GM12878 (cell line): ENCODE measurements at regions not wholly inside any gene's neighbourhood (a gene's known extent, or its start where the extent isn't known, plus 50 kb on each side); places are given as distances from the start of the nearest gene placed in this dataset.

Experiments
- ATAC-seq: fragments of 200-7000 bp; cut with Tn5 transposase; 3 replicates; pipeline ENCODE4 v1.9.1; 2020; ENCODE audit warnings: mild to moderate bottlenecking, moderate library complexity
- BruUV-seq: library from RNA; stranded (reverse); fragments of 400-500 nt; replicated peaks from 2 replicates; lab custom pipeline; 2021; lab: Mats Ljungman, UMichigan
- CTCF ChIA-PET: fragments of 300-600 bp; sonication (Branson Sonifier 250); formaldehyde crosslinking; extraction: SDS; loops from one replicate; lab custom pipeline; 2021; ENCODE audit warnings: inconsistent platforms; lab: Yijun Ruan, JAX
- POLR2A ChIA-PET: fragments of 350-600 bp; formaldehyde crosslinking; extraction: SDS; loops from one replicate; lab custom pipeline; 2021; ENCODE audit warnings: inconsistent platforms; lab: Charles Lee
- RAD21 ChIA-PET: fragments of 300-600 bp; sonication (Branson Sonifier 250); formaldehyde crosslinking; loops from one replicate; lab custom pipeline; 2023; ENCODE audit warnings: antibody characterized with exemption; ENCODE audit not compliant: unreplicated experiment; lab: Charles Lee
- SMC1A ChIA-PET: fragments of 300-600 bp; sonication (Branson Sonifier 250); formaldehyde crosslinking; loops from one replicate; lab custom pipeline; 2023; ENCODE audit not compliant: unreplicated experiment, uncharacterized antibody; lab: Charles Lee
- DNase-seq: peaks from one replicate; pipeline ENCODE4 v3.0.0-alpha.2; 2011; ENCODE audit warnings: low read depth, low spot score
- FAIRE-seq: peaks from 3 replicates; lab custom pipeline; 2011; peaks lifted over from hg19 to GRCh38; lab: Jason Lieb, UNC
- H2AFZ ChIP-seq: 2 replicates; pipeline ENCODE4 v1.6.0; 2011; ENCODE audit warnings: low read depth, low read length, control low read depth; ENCODE audit not compliant: control insufficient read depth
- H3K27ac ChIP-seq: 2 replicates; pipeline ENCODE4 v1.5.1; 2011; ENCODE audit warnings: control low read depth; ENCODE audit not compliant: control insufficient read depth, insufficient read depth
- H3K27me3 ChIP-seq, 2 experiments: replicated peaks in 1 of 2; 2 replicates each; pipeline versions ENCODE4 v1.6.0 to v1.6.1; 2011; ENCODE audit warnings: low read length in 1 of 2; ENCODE audit not compliant: control insufficient read depth in 2 of 2, insufficient read depth in 2 of 2
- H3K36me3 ChIP-seq, 2 experiments: 2 replicates each; pipeline ENCODE4 v1.5.1; 2011; ENCODE audit warnings: low read length in 1 of 2; ENCODE audit not compliant: control insufficient read depth in 2 of 2, insufficient read depth in 2 of 2
- H3K4me1 ChIP-seq: 2 replicates; pipeline ENCODE4 v1.6.1; 2011; ENCODE audit warnings: mild to moderate bottlenecking, low read length, moderate library complexity, mixed read lengths; ENCODE audit not compliant: control insufficient read depth, insufficient read depth
- H3K4me2 ChIP-seq: 2 replicates; pipeline ENCODE4 v1.6.0; 2011; ENCODE audit warnings: control low read depth; ENCODE audit not compliant: control insufficient read depth, insufficient read depth
- H3K4me3 ChIP-seq: fragments of 200-600 bp; sonication (generic); 2 replicates; pipeline ENCODE4 v1.5.1; 2016
- H3K79me2 ChIP-seq: 2 replicates; pipeline ENCODE4 v1.6.0; 2011; ENCODE audit warnings: low read length; ENCODE audit not compliant: control insufficient read depth, insufficient read depth
- H3K9ac ChIP-seq: 2 replicates; pipeline ENCODE4 v1.8.0; 2011; ENCODE audit warnings: low read length, control low read depth, mixed read lengths; ENCODE audit not compliant: control insufficient read depth, insufficient read depth
- H3K9me3 ChIP-seq: replicated peaks from 3 replicates; pipeline ENCODE4 v1.5.1; 2011; ENCODE audit warnings: mild to moderate bottlenecking, low read length; ENCODE audit not compliant: control insufficient read depth, insufficient read depth
- H4K20me1 ChIP-seq: 2 replicates; pipeline ENCODE4 v1.6.0; 2011; ENCODE audit not compliant: control insufficient read depth, insufficient read depth
- ATF7 ChIP-seq: fragments of 450-650 bp; IDR thresholded peaks from 2 replicates; pipeline ENCODE4 v1.6.1; 2016; ENCODE audit warnings: low read depth, mild to moderate bottlenecking
- BHLHE40 ChIP-seq, 2 experiments: fragments of 450-650 bp in 1 of 2; IDR thresholded peaks; 2 replicates each; pipeline ENCODE4 v1.6.1; 2011 to 2017; ENCODE audit warnings: low read depth in 2 of 2, borderline replicate concordance in 1 of 2, improper control_type of control experiment in 1 of 2, low read length in 1 of 2, mild to moderate bottlenecking in 1 of 2
- CHD2 ChIP-seq: IDR thresholded peaks from 2 replicates; pipeline ENCODE4 v1.6.1; 2011; ENCODE audit warnings: low read depth, low read length, improper control_type of control experiment, borderline replicate concordance
- FOS ChIP-seq: IDR thresholded peaks from 3 replicates; pipeline ENCODE4 v1.6.1; 2011; ENCODE audit warnings: borderline replicate concordance; ENCODE audit not compliant: insufficient read length; ENCODE audit errors: extremely low read depth
- IKZF2 ChIP-seq, 2 experiments: fragments of 450-650 bp; IDR thresholded peaks; 2 replicates each; pipeline ENCODE4 v1.6.1; 2017; ENCODE audit warnings: mild to moderate bottlenecking in 2 of 2, moderate library complexity in 2 of 2
- KAT2A ChIP-seq: conservative IDR thresholded peaks from 2 replicates; pipeline ENCODE4 v1.6.1; 2011; ENCODE audit warnings: low read depth, low read length; ENCODE audit not compliant: control insufficient read depth
- MAX ChIP-seq: IDR thresholded peaks from 2 replicates; pipeline ENCODE4 v1.6.1; 2012; ENCODE audit warnings: low read depth, low read length, improper control_type of control experiment
- NFXL1 ChIP-seq: fragments of 450-650 bp; IDR thresholded peaks from 2 replicates; pipeline ENCODE4 v1.6.1; 2017; ENCODE audit warnings: antibody characterized with exemption, mild to moderate bottlenecking, borderline replicate concordance
- NR2C2 ChIP-seq: IDR thresholded peaks from 2 replicates; pipeline ENCODE4 v1.6.1; 2011; ENCODE audit warnings: borderline replicate concordance, low read depth; ENCODE audit not compliant: control insufficient read depth, insufficient read length
- PBX3 ChIP-seq: IDR thresholded peaks from 2 replicates; pipeline ENCODE4 v1.6.1; 2011; ENCODE audit warnings: mild to moderate bottlenecking, low read depth, low read length, moderate library complexity; ENCODE audit not compliant: insufficient replicate concordance
- ZBTB33 ChIP-seq: fragments of 450-650 bp; IDR thresholded peaks from 2 replicates; pipeline ENCODE4 v1.6.1; 2017; ENCODE audit warnings: mild to moderate bottlenecking
- WGBS: methylation state at CpG from one replicate; pipeline ENCODE4 v1.1.6; 2016; ENCODE audit warnings: low lambda C conversion rate; ENCODE audit not compliant: insufficient replicate concordance, insufficient coverage; ENCODE audit errors: missing lambda C conversion rate; 5-methylcytosine and 5-hydroxymethylcytosine counted together
- in situ Hi-C: fragments of 300-500 bp; cut with MboI; formaldehyde crosslinking; loops from 9 replicates; pipeline ENCODE4 v1.14.3; 2018; ENCODE audit warnings: mixed read lengths
- intact Hi-C: fragments of 100-400 bp; cut with micrococcal nuclease; formaldehyde crosslinking; loops from one replicate; pipeline ENCODE4 v1.14.2; 2022; ENCODE audit not compliant: unreplicated experiment

- DNase-seq (no peak), ATAC-seq (no peak), FAIRE-seq (no peak)
- CTCF ChIA-PET: interaction anchor here (0.6 kb wide), 2 partner anchors 250 to 782 kb away, joined by 3 read pairs; no protein-coding TSS in a partner anchor
- no TSS peak for BruUV-seq
- Histone ChIP-seq H3K4me2 (no peak overlapping the region), H3K27me3 (no peaks in the 10 kb centered on the region), H3K4me3 (no peak overlapping the region), H2AFZ (no peak overlapping the region), H3K9me3 (no peaks in the 10 kb centered on the region), H3K36me3 (no peaks in the 10 kb centered on the region), H3K79me2 (no peaks in the 10 kb centered on the region), H4K20me1 (no peaks in the 10 kb centered on the region), H3K9ac (no peak overlapping the region), H3K4me1 (no peaks in the 10 kb centered on the region), H3K27ac (no peak overlapping the region)
- SMC1A ChIA-PET: no interaction called here
- WGBS: 0% methylated on average over 3 of the region's 3 CpGs
- RAD21 ChIA-PET: no interaction called here
- TF ChIP-seq PBX3 (no peak), ATF7 (no peak), FOS (no peak), NR2C2 (no peak), ZBTB33 (no peak), CHD2 (no peak), KAT2A (no peak), IKZF2 (IDR thresholded peaks at IDR 0.05) (no peak), BHLHE40 (IDR thresholded peaks at IDR 0.05; ENCODE audit: borderline replicate concordance in 1 of 2, low read depth in 2 of 2, low read length in 1 of 2) (no peak), NFXL1 (no peak), MAX (no peak)
- intact Hi-C loops (loop anchor here (10.0 kb wide), 1 partner anchor 669 kb away; no protein-coding TSS in a partner anchor), in situ Hi-C loops (no loop called here)
- POLR2A ChIA-PET: no interaction called here
Measured at GRCh38 chr15:95254263-95254662, 1022.9 kb downstream of the MCTP2 start.
